Smooth muscle cell (in vitro differentiated cells): ENCODE measurements at regions not wholly inside any gene's neighbourhood (a gene's known extent, or its start where the extent isn't known, plus 50 kb on each side); places are given as distances from the start of the nearest gene placed in this dataset.

Experiments used
- DNase-seq: peaks from one replicate; lab custom pipeline; 2025; ENCODE audit not compliant: unreplicated experiment; lab: John Stamatoyannopoulos, UW
- H2AFZ ChIP-seq: fragments of 200-600 bp; sonication (generic); 2 replicates; pipeline ENCODE4 v1.6.0; 2016; ENCODE audit warnings: antibody characterized with exemption, low read depth, mild to moderate bottlenecking
- H3F3A ChIP-seq: fragments of 200-600 bp; sonication (generic); 2 replicates; pipeline ENCODE4 v1.6.0; 2017; ENCODE audit warnings: antibody characterized with exemption, low read depth
- H3K27ac ChIP-seq: fragments of 200-600 bp; sonication (generic); 2 replicates; pipeline ENCODE4 v1.5.1; 2016; ENCODE audit warnings: low read depth, mild to moderate bottlenecking
- H3K27me3 ChIP-seq: fragments of 200-600 bp; sonication (generic); 2 replicates; pipeline ENCODE4 v1.6.1; 2016; ENCODE audit warnings: low read depth, mild to moderate bottlenecking
- H3K36me3 ChIP-seq: fragments of 200-600 bp; sonication (generic); 2 replicates; pipeline ENCODE4 v1.5.1; 2016; ENCODE audit warnings: low read depth
- H3K4me1 ChIP-seq: fragments of 200-600 bp; sonication (generic); 2 replicates; pipeline ENCODE4 v1.5.1; 2016; ENCODE audit warnings: low read depth
- H3K4me2 ChIP-seq: fragments of 200-600 bp; sonication (generic); 2 replicates; pipeline ENCODE4 v1.6.0; 2016; ENCODE audit warnings: mild to moderate bottlenecking
- H3K4me3 ChIP-seq: fragments of 200-600 bp; sonication (generic); 2 replicates; pipeline ENCODE4 v1.5.1; 2016; ENCODE audit warnings: mild to moderate bottlenecking
- H3K79me2 ChIP-seq: fragments of 200-600 bp; sonication (generic); 2 replicates; pipeline ENCODE4 v1.6.0; 2016; ENCODE audit warnings: low read depth, mild to moderate bottlenecking
- H3K9ac ChIP-seq: fragments of 200-600 bp; sonication (generic); 2 replicates; pipeline ENCODE4 v1.6.0; 2016; ENCODE audit warnings: low read depth
- H3K9me3 ChIP-seq: fragments of 200-600 bp; sonication (generic); replicated peaks from 2 replicates; pipeline ENCODE4 v1.5.1; 2016; ENCODE audit warnings: low read depth
- H4K20me1 ChIP-seq: fragments of 200-600 bp; sonication (generic); 2 replicates; pipeline ENCODE4 v1.6.0; 2016; ENCODE audit warnings: low read depth
- whole genome bisulfite sequencing: methylation state at CpG from one replicate; pipeline ENCODE4 v1.1.7; 2016; ENCODE audit warnings: low lambda C conversion rate; 5-methylcytosine and 5-hydroxymethylcytosine counted together
- TF ChIP-seq, protein P1 (sequence below): fragments of 200-600 bp; sonication (generic); IDR thresholded peaks from 2 replicates; pipeline ENCODE4 v1.5.1; 2017; ENCODE audit warnings: borderline replicate concordance, mild to moderate bottlenecking, antibody characterized with exemption; ENCODE audit not compliant: insufficient read depth, poor library complexity, severe bottlenecking

- H4K20me1 ChIP-seq: no peaks in the 10 kb centered on the region
- TF ChIP-seq, protein P1, sequence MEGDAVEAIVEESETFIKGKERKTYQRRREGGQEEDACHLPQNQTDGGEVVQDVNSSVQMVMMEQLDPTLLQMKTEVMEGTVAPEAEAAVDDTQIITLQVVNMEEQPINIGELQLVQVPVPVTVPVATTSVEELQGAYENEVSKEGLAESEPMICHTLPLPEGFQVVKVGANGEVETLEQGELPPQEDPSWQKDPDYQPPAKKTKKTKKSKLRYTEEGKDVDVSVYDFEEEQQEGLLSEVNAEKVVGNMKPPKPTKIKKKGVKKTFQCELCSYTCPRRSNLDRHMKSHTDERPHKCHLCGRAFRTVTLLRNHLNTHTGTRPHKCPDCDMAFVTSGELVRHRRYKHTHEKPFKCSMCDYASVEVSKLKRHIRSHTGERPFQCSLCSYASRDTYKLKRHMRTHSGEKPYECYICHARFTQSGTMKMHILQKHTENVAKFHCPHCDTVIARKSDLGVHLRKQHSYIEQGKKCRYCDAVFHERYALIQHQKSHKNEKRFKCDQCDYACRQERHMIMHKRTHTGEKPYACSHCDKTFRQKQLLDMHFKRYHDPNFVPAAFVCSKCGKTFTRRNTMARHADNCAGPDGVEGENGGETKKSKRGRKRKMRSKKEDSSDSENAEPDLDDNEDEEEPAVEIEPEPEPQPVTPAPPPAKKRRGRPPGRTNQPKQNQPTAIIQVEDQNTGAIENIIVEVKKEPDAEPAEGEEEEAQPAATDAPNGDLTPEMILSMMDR: no peak
- no peak overlapping the region for H3K27ac ChIP-seq
- WGBS: 82% methylated on average over 2 of the region's 2 CpGs
- H3K4me2 ChIP-seq: no peak overlapping the region
- H3K27me3 ChIP-seq: no peaks in the 10 kb centered on the region
- H3F3A ChIP-seq: no peaks in the 10 kb centered on the region
- no peaks in the 10 kb centered on the region for H3K79me2 ChIP-seq
- no peak overlapping the region for H2AFZ ChIP-seq
- no peaks in the 10 kb centered on the region for H3K9me3 ChIP-seq
- H3K36me3 ChIP-seq: no peaks in the 10 kb centered on the region
- no peak overlapping the region for H3K9ac ChIP-seq
- H3K4me3 ChIP-seq: no peak overlapping the region
- no peak for DNase-seq
- H3K4me1 ChIP-seq: peaks cover 29% of the 10 kb centered on the region
Measured at GRCh38 chr3:117786349-117786748, 1076.8 kb downstream of the TUSC7 start.

DNA sequence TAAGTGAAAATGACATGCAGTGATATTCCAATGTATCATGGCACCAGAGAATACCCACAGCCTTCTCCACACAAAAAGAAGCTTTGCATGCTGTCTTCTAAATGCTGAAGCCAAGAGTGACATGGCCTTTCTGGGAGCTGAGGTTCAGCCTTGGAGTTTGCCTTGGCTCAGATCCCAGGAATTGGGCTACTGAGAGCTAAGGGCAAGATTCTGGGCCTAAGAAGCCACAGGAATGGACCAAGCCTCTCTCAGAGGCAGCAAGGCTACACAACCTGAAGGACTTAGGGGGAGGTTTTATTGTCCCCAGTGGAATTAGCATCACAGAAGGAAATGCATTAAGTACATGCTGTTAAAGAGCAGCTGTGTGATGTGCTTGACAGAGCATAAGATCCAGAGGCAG, 1078.5 kb downstream of the TUSC7 start:
- TF ChIP-seq, protein P1: no peak
- H3K9me3 ChIP-seq: no peaks in the 10 kb centered on the region
- no peaks in the 10 kb centered on the region for H3K79me2 ChIP-seq
- no peak overlapping the region for H3K27ac ChIP-seq
- no peak overlapping the region for H3K9ac ChIP-seq
- H3F3A ChIP-seq: no peaks in the 10 kb centered on the region
- no peaks in the 10 kb centered on the region for H3K36me3 ChIP-seq
- H3K4me1 ChIP-seq: peaks cover 29% of the 10 kb centered on the region
- H2AFZ ChIP-seq: no peak overlapping the region
- no peak for DNase-seq
- H4K20me1 ChIP-seq: no peaks in the 10 kb centered on the region
- no peak overlapping the region for H3K4me2 ChIP-seq
- no peaks in the 10 kb centered on the region for H3K27me3 ChIP-seq
- no peak overlapping the region for H3K4me3 ChIP-seq

GRCh38 chr3:117788506-117788905, 1078.9 kb downstream of the TUSC7 start:
- no peaks in the 10 kb centered on the region for H3K9me3 ChIP-seq
- H3K9ac ChIP-seq: no peak overlapping the region
- no peak overlapping the region for H3K4me2 ChIP-seq
- no peaks in the 10 kb centered on the region for H3K27me3 ChIP-seq
- DNase-seq: no peak
- H2AFZ ChIP-seq: no peak overlapping the region
- H3K4me1 ChIP-seq: peaks cover 29% of the 10 kb centered on the region
- WGBS: 49% methylated on average over 3 of the region's 3 CpGs
- no peak overlapping the region for H3K27ac ChIP-seq
- no peak overlapping the region for H3K4me3 ChIP-seq
- no peaks in the 10 kb centered on the region for H4K20me1 ChIP-seq
- H3F3A ChIP-seq: no peaks in the 10 kb centered on the region
- TF ChIP-seq, protein P1: no peak
- no peaks in the 10 kb centered on the region for H3K79me2 ChIP-seq
- H3K36me3 ChIP-seq: no peaks in the 10 kb centered on the region

- TF ChIP-seq, protein P1: no peak
- H3K9ac ChIP-seq: no peak overlapping the region
- no peak overlapping the region for H3K27ac ChIP-seq
- no peaks in the 10 kb centered on the region for H3K9me3 ChIP-seq
- no peaks in the 10 kb centered on the region for H3F3A ChIP-seq
- no peaks in the 10 kb centered on the region for H3K36me3 ChIP-seq
- no peak for DNase-seq
- H3K27me3 ChIP-seq: no peaks in the 10 kb centered on the region
- H3K4me2 ChIP-seq: no peak overlapping the region
- H3K4me3 ChIP-seq: no peak overlapping the region
- H3K79me2 ChIP-seq: no peaks in the 10 kb centered on the region
- H4K20me1 ChIP-seq: no peaks in the 10 kb centered on the region
- no peak overlapping the region for H2AFZ ChIP-seq
- WGBS: 59% methylated on average over 2 of the region's 2 CpGs
- peaks cover 29% of the 10 kb centered on the region for H3K4me1 ChIP-seq
Measured at GRCh38 chr3:117790235-117790987, 1080.8 kb downstream of the TUSC7 start.
